AG04449 (cell line): ENCODE measurements at regions not wholly inside any gene's neighbourhood (a gene's known extent, or its start where the extent isn't known, plus 50 kb on each side); places are given as distances from the start of the nearest gene placed in this dataset.

ENCODE experiments used
- CTCF ChIA-PET: fragments of 350-600 bp; formaldehyde crosslinking; extraction: SDS; loops from one replicate; lab custom pipeline; 2021; ENCODE audit warnings: antibody characterized with exemption; lab: Yijun Ruan, JAX
- POLR2A ChIA-PET: fragments of 400-600, 350-600 bp; formaldehyde crosslinking; extraction: SDS; loops from one replicate; lab custom pipeline; 2020; ENCODE audit warnings: antibody characterized with exemption, inconsistent platforms; lab: Yijun Ruan, JAX
- DNase-seq: peaks from one replicate; pipeline ENCODE4 v3.0.0-alpha.2; 2010; ENCODE audit warnings: low read depth, low spot score
- H3K4me3 ChIP-seq: 2 replicates; pipeline ENCODE4 v1.5.1; 2011; ENCODE audit warnings: low read depth, mild to moderate bottlenecking, control low read depth, low read length
- TF ChIP-seq, protein P1 (sequence below): IDR thresholded peaks from one replicate; pipeline ENCODE4 v1.5.1; 2011; ENCODE audit warnings: mild to moderate bottlenecking, moderate library complexity, low read length, control low read depth, inconsistent platforms; ENCODE audit not compliant: insufficient read depth; ENCODE audit errors: missing control alignments

DNA sequence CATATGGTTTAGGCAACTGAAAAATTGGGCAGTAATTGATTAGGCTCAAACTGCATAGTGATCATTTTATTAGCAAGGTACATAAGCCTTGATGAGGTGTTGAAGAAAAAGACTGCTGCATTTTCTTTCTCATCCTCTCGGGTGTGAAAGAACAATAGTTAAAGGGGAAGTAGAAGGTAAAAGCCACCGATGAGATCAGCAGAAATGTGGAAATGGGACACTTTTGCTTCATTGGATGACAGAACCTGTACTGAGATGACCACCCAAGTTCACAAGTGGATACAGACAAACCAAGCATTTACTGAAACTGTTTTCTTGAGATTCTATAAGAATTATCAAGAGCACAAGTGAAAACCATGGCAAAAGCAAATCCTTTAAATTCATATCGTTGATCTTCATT, 184.0 kb downstream of the TMX1 start:
- TF ChIP-seq, protein P1, sequence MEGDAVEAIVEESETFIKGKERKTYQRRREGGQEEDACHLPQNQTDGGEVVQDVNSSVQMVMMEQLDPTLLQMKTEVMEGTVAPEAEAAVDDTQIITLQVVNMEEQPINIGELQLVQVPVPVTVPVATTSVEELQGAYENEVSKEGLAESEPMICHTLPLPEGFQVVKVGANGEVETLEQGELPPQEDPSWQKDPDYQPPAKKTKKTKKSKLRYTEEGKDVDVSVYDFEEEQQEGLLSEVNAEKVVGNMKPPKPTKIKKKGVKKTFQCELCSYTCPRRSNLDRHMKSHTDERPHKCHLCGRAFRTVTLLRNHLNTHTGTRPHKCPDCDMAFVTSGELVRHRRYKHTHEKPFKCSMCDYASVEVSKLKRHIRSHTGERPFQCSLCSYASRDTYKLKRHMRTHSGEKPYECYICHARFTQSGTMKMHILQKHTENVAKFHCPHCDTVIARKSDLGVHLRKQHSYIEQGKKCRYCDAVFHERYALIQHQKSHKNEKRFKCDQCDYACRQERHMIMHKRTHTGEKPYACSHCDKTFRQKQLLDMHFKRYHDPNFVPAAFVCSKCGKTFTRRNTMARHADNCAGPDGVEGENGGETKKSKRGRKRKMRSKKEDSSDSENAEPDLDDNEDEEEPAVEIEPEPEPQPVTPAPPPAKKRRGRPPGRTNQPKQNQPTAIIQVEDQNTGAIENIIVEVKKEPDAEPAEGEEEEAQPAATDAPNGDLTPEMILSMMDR = no peak
- no peak for DNase-seq
- H3K4me3 ChIP-seq = no peak overlapping the region
- ChIA-PET CTCF (interaction anchor here (0.8 to 1.3 kb wide), 3 partner anchors 15 to 129 kb away, joined by 3 to 4 read pairs (median 4); no protein-coding TSS in a partner anchor), POLR2A (no interaction called here)

DNA sequence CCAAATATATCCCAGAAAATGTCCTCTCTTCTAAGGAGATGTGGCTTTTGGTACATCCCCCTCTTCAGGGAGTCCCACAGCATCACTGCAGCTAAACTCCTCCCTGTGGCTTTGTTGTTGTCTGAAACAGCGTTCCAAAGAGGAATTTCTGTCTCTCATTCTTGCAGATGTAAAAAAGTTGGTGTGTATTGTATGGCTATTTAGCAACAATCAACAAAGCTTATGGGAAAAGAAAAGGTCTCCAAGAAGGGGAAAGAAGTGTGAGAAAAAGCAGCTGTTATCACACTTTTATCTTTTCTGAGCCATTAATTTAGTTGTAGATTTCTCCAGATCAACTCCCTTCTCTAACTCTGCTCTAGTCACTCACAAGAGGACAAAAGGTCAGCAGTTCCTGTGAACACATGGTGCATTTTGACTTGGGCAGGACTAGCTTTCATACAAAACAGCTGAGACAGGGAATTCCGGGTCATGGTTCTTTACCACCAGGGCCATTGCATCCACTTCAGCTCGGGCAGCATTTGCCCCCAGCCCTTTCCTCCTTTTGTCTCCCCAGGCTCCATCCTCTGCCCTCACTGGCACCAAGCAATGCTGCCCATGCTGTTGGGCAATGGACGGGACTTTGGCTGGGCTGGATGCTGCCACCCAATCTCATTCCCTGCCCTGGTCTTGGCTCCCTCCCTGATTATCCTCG, 184.7 kb downstream of the TMX1 start:
- no peak for DNase-seq
- ChIA-PET CTCF (interaction anchor here (0.6 to 1.3 kb wide), 4 partner anchors 18 to 278 kb away, joined by 3 to 4 read pairs (median 4); no protein-coding TSS in a partner anchor), POLR2A (no interaction called here)
- H3K4me3 ChIP-seq = no peak overlapping the region
- TF ChIP-seq, protein P1 = no peak

DNA sequence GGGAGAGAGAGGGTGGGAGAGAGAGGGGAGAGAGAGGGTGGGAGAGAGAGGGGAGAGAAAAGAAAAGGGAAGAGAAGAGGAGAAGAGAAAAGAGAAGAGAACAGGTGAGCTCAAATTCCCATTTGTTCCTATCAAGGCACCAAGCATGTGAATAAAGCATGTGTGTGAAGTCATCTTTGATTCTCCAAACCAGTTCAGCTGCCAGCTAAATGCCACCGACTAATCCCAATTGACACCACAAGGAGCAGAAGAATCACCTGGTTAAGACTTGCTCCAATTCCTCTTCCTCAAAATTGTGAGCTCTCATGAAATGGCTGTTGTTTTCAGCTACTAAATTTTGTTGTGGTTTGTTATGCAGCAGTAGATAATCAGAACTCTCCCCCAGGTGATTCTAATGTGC, 188.9 kb downstream of the TMX1 start:
- ChIA-PET POLR2A (no interaction called here), CTCF (interaction anchor here (0.9 kb wide), 1 partner anchor 145 kb away, joined by 4 read pairs; no protein-coding TSS in a partner anchor)
- TF ChIP-seq, protein P1 = no peak
- no peak for DNase-seq
- H3K4me3 ChIP-seq = no peak overlapping the region

DNA sequence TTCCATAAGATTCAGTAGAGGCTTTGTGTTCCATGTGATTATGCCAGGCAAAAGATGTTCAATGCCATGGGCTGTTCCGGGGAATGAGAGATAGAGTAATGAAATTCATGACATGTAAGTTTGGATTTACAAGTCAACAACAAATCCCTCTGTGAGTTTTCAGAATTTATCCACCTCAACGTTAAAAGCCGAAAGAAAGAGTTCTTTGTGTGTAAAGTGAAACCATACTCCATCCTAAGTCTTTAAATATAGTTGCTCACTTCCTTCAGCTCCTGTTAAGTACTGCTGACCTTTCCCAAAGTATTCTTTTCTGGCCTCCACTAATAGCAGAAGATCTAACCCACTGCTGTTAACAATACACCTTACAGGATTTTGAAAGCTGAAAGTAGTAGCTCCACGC, 190.0 kb downstream of the TMX1 start:
- no peak overlapping the region for H3K4me3 ChIP-seq
- TF ChIP-seq, protein P1 = no peak
- no peak for DNase-seq
- POLR2A ChIA-PET = no interaction called here
- CTCF ChIA-PET = interaction anchor here (0.7 kb wide), 1 partner anchor 16 kb away, joined by 3 read pairs; no protein-coding TSS in a partner anchor

DNA sequence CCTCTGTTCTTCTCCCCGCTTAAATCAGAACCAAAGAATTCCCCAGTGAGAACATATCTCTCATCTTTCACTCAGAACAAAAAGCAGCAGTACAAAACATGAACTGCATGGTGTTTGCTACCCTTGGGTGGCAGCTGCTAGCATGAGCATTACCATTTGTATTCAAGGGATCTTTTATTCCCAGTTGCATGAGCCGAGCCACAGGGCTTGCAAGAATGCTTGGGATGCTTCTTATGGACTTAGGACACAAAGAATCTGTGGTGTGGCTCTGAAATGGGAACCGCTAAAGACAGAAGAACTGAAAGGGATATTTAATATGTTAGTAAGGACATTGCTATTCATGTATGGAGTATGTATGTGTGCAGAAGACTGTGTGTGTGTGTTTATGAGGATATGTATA, 190.6 kb downstream of the TMX1 start:
- no peak overlapping the region for H3K4me3 ChIP-seq
- ChIA-PET CTCF (interaction anchor here (2.0 kb wide), 1 partner anchor 10 kb away, joined by 13 read pairs; no protein-coding TSS in a partner anchor), POLR2A (no interaction called here)
- no peak for DNase-seq
- TF ChIP-seq, protein P1 = no peak

DNA sequence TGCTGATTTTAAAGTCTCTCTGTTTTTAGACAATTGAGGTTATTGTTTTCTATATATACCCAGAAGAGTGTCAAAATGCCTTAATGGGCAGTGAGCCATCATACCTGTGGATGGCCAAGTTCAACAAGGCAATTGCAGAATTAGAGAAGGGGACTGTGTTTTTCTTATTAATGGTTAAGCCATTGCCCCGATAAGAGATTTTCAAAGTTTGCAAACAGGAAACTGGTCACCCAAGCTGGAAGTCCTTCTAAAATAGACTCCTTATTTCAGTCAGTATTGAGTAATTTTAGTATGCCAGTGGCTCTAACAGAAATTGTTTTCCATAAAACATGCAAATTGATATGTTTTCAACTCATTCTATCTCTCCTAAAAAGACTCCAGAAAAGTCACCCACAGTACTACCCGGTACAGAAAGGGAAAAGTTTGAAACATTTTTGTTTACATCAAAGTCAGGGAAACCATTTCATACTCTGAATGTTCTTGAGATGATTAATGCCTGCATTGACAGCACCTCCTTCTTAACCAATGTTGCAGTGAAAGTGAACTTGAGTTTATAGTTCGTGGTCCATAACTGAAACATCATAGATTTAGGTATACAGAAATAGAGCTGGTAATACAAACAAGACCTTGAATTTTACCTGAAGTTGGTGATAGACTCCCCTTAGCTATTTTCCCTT, 191.1 kb downstream of the TMX1 start:
- CTCF ChIA-PET = interaction anchor here (0.8 to 2.0 kb wide), 6 partner anchors 9 to 349 kb away, joined by 3 to 13 read pairs (median 4); no protein-coding TSS in a partner anchor
- no peak for DNase-seq
- no peak overlapping the region for H3K4me3 ChIP-seq
- POLR2A ChIA-PET = interaction anchor here (0.6 kb wide), 1 partner anchor 258 kb away, joined by 4 read pairs; no protein-coding TSS in a partner anchor
- TF ChIP-seq, protein P1 = no peak
